H1 (cell line): ENCODE measurements at regions not wholly inside any gene's neighbourhood (a gene's known extent, or its start where the extent isn't known, plus 50 kb on each side); places are given as distances from the start of the nearest gene placed in this dataset.

Experiments used
- CBX5 ChIP-seq: fragments of 300-800, 300-1000 bp; sonication (generic); IDR thresholded peaks from 2 replicates; pipeline ENCODE4 v1.7.1; 2016; ENCODE audit warnings: antibody characterized with exemption, low read length, low read depth

GRCh38 chr6:54624216-54624615 is 222.4 kb upstream of the FAM83B start (continued):
- no peak for TF ChIP-seq CBX5
